ENCODE measurements at regions not wholly inside any gene's neighbourhood (a gene's known extent, or its start where the extent isn't known, plus 50 kb on each side); places are given as distances from the start of the nearest gene placed in this dataset.

DNA sequence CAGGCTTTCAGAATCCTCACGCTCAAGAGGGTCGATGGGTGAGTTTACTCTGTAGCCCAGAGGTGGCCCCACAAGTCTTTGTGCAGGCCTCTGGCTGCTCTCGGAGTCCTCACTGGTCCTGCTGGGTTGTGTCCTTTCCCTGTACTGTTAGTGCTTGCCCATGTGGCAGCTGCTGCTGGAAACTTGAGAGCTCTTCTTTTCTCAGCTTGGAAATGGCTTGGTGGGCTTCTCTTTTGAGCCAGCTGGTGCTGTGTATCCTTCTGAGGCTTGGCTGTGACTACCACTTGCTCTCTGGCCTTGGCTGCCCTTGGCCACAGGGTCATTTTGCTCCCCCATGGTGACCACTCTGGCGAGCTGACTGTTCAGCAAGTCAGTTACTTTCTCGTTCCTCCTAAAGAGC, 82.2 kb upstream of the LMO4 start:
- in situ Hi-C loops (cut with HindIII; ENCODE audit: low sequenced_read_pairs) = no loop called here
- DNase-seq (ENCODE audit: low read depth) = no peak
- TF ChIP-seq, protein P1, sequence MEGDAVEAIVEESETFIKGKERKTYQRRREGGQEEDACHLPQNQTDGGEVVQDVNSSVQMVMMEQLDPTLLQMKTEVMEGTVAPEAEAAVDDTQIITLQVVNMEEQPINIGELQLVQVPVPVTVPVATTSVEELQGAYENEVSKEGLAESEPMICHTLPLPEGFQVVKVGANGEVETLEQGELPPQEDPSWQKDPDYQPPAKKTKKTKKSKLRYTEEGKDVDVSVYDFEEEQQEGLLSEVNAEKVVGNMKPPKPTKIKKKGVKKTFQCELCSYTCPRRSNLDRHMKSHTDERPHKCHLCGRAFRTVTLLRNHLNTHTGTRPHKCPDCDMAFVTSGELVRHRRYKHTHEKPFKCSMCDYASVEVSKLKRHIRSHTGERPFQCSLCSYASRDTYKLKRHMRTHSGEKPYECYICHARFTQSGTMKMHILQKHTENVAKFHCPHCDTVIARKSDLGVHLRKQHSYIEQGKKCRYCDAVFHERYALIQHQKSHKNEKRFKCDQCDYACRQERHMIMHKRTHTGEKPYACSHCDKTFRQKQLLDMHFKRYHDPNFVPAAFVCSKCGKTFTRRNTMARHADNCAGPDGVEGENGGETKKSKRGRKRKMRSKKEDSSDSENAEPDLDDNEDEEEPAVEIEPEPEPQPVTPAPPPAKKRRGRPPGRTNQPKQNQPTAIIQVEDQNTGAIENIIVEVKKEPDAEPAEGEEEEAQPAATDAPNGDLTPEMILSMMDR (IDR thresholded peaks at IDR 0.05; ENCODE audit: low read depth, low read length, missing control alignments) = no peak
- H3K4me3 ChIP-seq (ENCODE audit: low read depth, low read length) = no peak overlapping the region

DNA sequence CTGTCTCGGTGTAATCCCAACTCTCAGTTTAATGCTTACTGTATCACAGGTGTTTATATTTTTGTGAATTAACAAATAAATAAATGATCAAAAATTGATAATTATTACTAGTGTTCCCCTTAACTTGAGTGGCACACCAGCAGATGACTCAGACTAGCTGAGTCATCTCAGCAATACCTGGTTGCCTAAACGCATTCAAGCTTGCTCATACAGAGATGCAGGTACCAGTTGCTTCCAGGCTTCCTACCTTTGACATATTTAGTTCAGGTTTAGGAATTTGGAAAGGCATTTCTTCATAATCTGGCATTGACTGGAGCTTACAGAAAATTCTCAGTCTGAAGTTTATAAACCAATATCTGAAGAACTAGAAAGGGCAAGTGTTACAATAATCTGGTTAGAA, 78.9 kb upstream of the LMO4 start:
- no peak overlapping the region for H3K4me3 ChIP-seq (ENCODE audit: low read depth, low read length)
- in situ Hi-C loops (cut with HindIII; ENCODE audit: low sequenced_read_pairs) = no loop called here
- TF ChIP-seq, protein P1 (IDR thresholded peaks at IDR 0.05; ENCODE audit: low read depth, low read length, missing control alignments) = no peak
- no peak for DNase-seq (ENCODE audit: low read depth)

DNA sequence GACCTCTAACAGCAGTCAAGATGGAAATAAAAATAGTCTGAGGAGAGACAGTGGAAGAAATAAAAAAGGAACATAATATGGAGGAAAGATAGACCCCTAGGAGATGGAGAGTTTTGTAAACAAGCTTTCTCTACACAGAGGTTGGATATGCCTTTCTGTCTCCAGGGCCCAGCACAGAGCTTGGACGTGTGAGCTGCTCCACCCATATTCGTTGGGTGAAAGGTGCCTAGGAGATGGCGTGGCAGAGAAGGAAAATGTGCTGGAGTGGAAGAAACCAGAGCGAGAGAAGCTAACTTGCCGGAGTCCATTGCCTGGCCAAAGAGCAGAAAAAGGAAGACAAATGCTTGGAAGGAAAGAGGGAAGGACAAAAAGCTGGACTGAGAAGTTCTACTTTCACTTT, 78.3 kb upstream of the LMO4 start:
- in situ Hi-C loops (cut with HindIII; ENCODE audit: low sequenced_read_pairs) = no loop called here
- H3K4me3 ChIP-seq (ENCODE audit: low read depth, low read length) = no peak overlapping the region
- no peak for DNase-seq (ENCODE audit: low read depth)
- TF ChIP-seq, protein P1 (IDR thresholded peaks at IDR 0.05; ENCODE audit: low read depth, low read length, missing control alignments) = no peak

DNA sequence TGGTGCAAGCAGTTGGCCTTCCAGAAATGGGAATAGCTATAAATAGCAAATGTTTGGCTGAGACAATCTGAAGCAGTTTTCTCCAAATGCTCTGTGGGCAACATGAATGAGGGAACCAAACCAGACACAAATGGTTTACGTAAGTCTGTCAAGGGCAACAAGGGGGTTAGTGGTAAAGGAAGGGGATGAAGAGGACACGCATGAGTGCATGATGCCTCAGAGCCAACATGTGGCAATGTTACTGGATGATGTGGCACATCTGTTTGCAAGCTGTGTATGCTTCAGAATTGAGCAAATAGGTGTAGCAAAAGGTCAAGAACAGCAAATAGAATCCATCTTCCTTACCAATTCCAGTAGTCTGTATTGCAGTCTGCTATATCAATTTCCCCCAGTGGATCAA, 76.3 kb upstream of the LMO4 start:
- H3K4me3 ChIP-seq (ENCODE audit: low read depth, low read length) = no peak overlapping the region
- in situ Hi-C loops (cut with HindIII; ENCODE audit: low sequenced_read_pairs) = no loop called here
- TF ChIP-seq, protein P1 (IDR thresholded peaks at IDR 0.05; ENCODE audit: low read depth, low read length, missing control alignments) = no peak
- DNase-seq (ENCODE audit: low read depth) = no peak

DNA sequence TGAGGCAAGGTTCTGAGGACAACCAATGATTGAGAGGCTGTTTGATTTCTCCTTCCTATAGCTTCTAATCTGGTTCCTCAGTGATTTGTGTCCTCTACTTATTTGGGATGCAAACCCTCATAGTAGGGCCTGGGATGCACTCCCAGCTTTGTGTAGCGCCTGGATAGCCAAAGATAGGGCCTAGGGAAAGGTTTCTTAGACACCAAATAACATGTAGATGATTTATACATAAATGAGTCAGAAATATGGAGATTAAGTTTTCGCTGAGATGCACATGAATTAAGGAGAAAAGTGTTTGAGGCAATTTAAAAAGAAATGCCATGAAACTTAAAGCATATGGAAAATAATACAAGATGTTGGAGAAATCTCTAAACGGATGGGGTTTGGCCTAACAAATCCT, 66.0 kb upstream of the LMO4 start:
- no peak for DNase-seq (ENCODE audit: low read depth)
- no peak overlapping the region for H3K4me3 ChIP-seq (ENCODE audit: low read depth, low read length)
- TF ChIP-seq, protein P1 (IDR thresholded peaks at IDR 0.05; ENCODE audit: low read depth, low read length, missing control alignments) = no peak
- in situ Hi-C loops (cut with HindIII; ENCODE audit: low sequenced_read_pairs) = no loop called here

DNA sequence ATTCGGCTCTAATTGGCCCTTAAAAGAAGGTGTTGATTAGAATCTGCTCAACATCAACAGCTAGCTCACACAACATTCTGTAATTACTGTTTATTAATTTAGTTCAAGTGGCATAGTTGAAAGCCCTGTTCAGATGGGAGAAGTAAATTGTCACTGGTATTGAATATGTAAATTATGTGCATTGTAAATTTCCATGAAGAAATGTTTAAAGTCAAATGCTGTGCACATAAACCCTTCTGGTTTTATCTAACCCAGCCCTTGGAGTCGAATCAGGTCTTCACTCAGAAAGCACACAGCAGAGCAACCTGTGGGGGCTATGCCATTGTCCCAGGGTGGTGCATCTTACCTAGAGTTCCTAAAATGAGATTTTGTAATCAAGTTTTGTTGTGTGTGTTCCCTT, 65.4 kb upstream of the LMO4 start:
- DNase-seq (ENCODE audit: low read depth) = no peak
- in situ Hi-C loops (cut with HindIII; ENCODE audit: low sequenced_read_pairs) = no loop called here
- no peak overlapping the region for H3K4me3 ChIP-seq (ENCODE audit: low read depth, low read length)
- TF ChIP-seq, protein P1 (IDR thresholded peaks at IDR 0.05; ENCODE audit: low read depth, low read length, missing control alignments) = no peak

DNA sequence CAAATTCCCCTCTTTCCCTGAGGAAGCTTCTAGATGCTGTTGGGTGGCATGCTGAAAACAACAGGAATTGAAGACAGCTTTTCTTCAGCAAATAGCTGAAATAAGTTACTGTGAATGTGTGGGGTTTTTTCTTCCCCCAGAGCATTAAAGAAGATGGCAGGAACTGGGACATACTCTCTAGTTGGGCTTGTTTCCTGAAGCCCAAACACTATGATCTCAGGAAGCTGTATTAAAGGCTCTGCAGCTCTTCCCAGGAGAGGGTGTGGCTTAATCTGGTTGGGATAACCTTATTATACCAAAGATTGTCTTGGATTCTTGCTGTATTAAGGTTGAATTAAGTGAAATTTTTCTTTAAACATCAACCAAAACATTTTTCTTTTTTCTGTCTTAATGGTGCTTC, 64.9 kb upstream of the LMO4 start:
- TF ChIP-seq, protein P1 (IDR thresholded peaks at IDR 0.05; ENCODE audit: low read depth, low read length, missing control alignments) = no peak
- in situ Hi-C loops (cut with HindIII; ENCODE audit: low sequenced_read_pairs) = no loop called here
- no peak for DNase-seq (ENCODE audit: low read depth)
- H3K4me3 ChIP-seq (ENCODE audit: low read depth, low read length) = no peak overlapping the region

Measured in astrocyte of the cerebellum (primary cell).